Esophagus squamous epithelium (tissue), 4 donors: ENCODE measurements at regions not wholly inside any gene's neighbourhood (a gene's known extent, or its start where the extent isn't known, plus 50 kb on each side); places are given as distances from the start of the nearest gene placed in this dataset.

Experiments
- POLR2A ChIP-seq, 4 donors: fragments of 450-650 bp; IDR thresholded peaks; one replicate each; pipeline ENCODE4 v1.6.1; 2017; ENCODE audit warnings: antibody characterized with exemption in 4 of 4, mild to moderate bottlenecking in 4 of 4, moderate library complexity in 3 of 4
- TF ChIP-seq, protein P1 (sequence below), 6 experiments: fragments of 450-650 bp in 4 of 6; fragments of 200-600 bp in 2 of 6; sonication (generic) in 2 of 6; IDR thresholded peaks; one replicate each; pipeline ENCODE4 v1.5.1; 2016 to 2019; ENCODE audit warnings: antibody characterized with exemption in 6 of 6, mild to moderate bottlenecking in 4 of 6, moderate library complexity in 4 of 6

- TF ChIP-seq, protein P1, sequence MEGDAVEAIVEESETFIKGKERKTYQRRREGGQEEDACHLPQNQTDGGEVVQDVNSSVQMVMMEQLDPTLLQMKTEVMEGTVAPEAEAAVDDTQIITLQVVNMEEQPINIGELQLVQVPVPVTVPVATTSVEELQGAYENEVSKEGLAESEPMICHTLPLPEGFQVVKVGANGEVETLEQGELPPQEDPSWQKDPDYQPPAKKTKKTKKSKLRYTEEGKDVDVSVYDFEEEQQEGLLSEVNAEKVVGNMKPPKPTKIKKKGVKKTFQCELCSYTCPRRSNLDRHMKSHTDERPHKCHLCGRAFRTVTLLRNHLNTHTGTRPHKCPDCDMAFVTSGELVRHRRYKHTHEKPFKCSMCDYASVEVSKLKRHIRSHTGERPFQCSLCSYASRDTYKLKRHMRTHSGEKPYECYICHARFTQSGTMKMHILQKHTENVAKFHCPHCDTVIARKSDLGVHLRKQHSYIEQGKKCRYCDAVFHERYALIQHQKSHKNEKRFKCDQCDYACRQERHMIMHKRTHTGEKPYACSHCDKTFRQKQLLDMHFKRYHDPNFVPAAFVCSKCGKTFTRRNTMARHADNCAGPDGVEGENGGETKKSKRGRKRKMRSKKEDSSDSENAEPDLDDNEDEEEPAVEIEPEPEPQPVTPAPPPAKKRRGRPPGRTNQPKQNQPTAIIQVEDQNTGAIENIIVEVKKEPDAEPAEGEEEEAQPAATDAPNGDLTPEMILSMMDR (IDR thresholded peaks at IDR 0.05), result no peak
- TF ChIP-seq POLR2A (IDR thresholded peaks at IDR 0.05), result no peak
These were observed 107.5 kb upstream of the SDK1 start for GRCh38 chr7:3193379-3194120.
